Liver (tissue), 3 donors: ENCODE measurements at regions not wholly inside any gene's neighbourhood (a gene's known extent, or its start where the extent isn't known, plus 50 kb on each side); places are given as distances from the start of the nearest gene placed in this dataset.

Experiments used
- CTCF ChIP-seq: fragments of 150-350 bp; IDR thresholded peaks from 2 replicates; pipeline ENCODE4 v1.5.1; 2017; ENCODE audit warnings: improper control_type of control experiment, low read depth, low read length; ENCODE audit not compliant: missing input control
- RXRA ChIP-seq, 2 donors: IDR thresholded peaks; 2 replicates each; pipeline ENCODE4 v1.6.1; 2017 to 2018; ENCODE audit warnings: antibody characterized with exemption in 2 of 2, mild to moderate bottlenecking in 1 of 2
- donor health status: healthy.
- donor health status: healthy.

GRCh38 chr4:81946996-81947395 lies 426.8 kb downstream of the HNRNPD start:
- TF ChIP-seq RXRA (IDR thresholded peaks at IDR 0.05) = no peak
- no peak for TF ChIP-seq CTCF
